ENCODE measurements at regions not wholly inside any gene's neighbourhood (a gene's known extent, or its start where the extent isn't known, plus 50 kb on each side); places are given as distances from the start of the nearest gene placed in this dataset.

GRCh38 chr11:38013157-38013556 lies 1415.1 kb upstream of the RAG2 start:
- in situ Hi-C loops (cut with HindIII; ENCODE audit: low sequenced_read_pairs) = no loop called here
- no peak for DNase-seq (ENCODE audit: low read depth, low spot score)
- no peak for TF ChIP-seq CTCF (IDR thresholded peaks at IDR 0.05; ENCODE audit: low read depth, low read length)
- no peak overlapping the region for H3K4me3 ChIP-seq (ENCODE audit: low read depth, low read length)

DNA sequence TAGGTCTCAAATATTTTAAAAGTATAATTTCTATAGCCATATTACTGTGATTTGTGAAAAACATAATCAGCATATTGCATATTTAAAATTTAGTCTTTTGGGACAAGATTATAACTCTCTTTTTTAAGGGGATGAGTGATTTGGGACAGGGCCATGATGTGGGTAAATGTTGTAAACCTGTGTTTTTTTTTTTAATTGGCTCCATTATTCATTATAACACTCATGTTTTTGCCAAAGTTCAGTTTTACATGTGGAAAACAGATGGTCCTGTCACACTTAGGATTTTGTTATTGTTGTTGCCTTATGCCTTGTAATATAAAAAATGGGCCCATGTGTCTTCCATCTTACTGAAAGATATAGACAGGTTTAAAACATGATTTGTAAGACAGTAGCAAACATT lies 1413.5 kb upstream of the RAG2 start:
- in situ Hi-C loops (cut with HindIII; ENCODE audit: low sequenced_read_pairs) = no loop called here
- no peak overlapping the region for H3K4me3 ChIP-seq (ENCODE audit: low read depth, low read length)
- no peak for TF ChIP-seq CTCF (IDR thresholded peaks at IDR 0.05; ENCODE audit: low read depth, low read length)
- no peak for DNase-seq (ENCODE audit: low read depth, low spot score)

DNA sequence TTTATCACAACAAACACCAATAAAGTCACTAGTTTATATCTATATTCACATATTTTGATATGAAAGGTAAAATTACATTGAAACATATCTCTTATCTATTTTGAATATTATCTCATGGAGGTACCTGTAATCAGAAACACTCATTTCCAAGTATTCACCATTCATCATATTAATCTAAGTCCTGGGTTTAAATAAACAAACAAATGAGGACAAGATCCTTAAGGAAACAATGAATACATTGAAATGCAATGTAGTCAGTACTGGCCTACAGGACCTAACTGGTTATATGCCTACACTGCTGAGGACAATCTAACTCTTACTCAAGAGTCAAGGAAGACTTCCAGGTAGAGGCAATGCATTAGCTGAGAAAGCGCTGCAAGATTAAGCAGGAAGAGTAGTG lies 1411.9 kb upstream of the RAG2 start:
- in situ Hi-C loops (cut with HindIII; ENCODE audit: low sequenced_read_pairs) = no loop called here
- TF ChIP-seq CTCF (IDR thresholded peaks at IDR 0.05; ENCODE audit: low read depth, low read length) = no peak
- no peak for DNase-seq (ENCODE audit: low read depth, low spot score)
- no peak overlapping the region for H3K4me3 ChIP-seq (ENCODE audit: low read depth, low read length)

GRCh38 chr11:38006466-38006865 lies 1408.4 kb upstream of the RAG2 start:
- no peak overlapping the region for H3K4me3 ChIP-seq (ENCODE audit: low read depth, low read length)
- in situ Hi-C loops (cut with HindIII; ENCODE audit: low sequenced_read_pairs) = no loop called here
- no peak for DNase-seq (ENCODE audit: low read depth, low spot score)
- no peak for TF ChIP-seq CTCF (IDR thresholded peaks at IDR 0.05; ENCODE audit: low read depth, low read length)

DNA sequence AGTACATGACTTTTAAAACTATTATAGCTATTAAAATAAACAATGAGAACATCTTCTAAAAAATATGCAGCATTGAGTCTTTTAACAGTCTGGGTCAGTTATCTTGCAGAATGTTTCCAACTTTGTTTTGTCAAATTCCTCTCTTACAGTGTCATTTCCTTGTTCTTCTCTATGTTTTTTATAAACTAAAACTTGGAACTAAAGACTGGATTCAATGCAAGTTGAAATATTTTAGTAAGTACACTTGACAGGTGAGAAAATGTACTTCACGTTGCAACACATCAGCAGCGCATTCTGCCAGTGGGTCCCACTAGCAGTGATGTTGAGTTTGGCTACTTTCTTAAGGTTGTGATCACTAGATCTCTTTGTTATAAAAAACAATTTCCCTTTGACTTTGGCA lies 1407.6 kb upstream of the RAG2 start:
- in situ Hi-C loops (cut with HindIII; ENCODE audit: low sequenced_read_pairs) = no loop called here
- no peak overlapping the region for H3K4me3 ChIP-seq (ENCODE audit: low read depth, low read length)
- TF ChIP-seq CTCF (IDR thresholded peaks at IDR 0.05; ENCODE audit: low read depth, low read length) = no peak
- peak; percentile 74 for DNase-seq (ENCODE audit: low read depth, low spot score)

- in situ Hi-C loops (cut with HindIII; ENCODE audit: low sequenced_read_pairs) = no loop called here
Observed at GRCh38 chr11:37999171-37999570, 1401.1 kb upstream of the RAG2 start.

More at GRCh38 chr11:37999171-37999570, 1401.1 kb upstream of the RAG2 start:
- H3K4me3 ChIP-seq (ENCODE audit: low read depth, low read length) = no peak overlapping the region
- DNase-seq (ENCODE audit: low read depth, low spot score) = no peak
- no peak for TF ChIP-seq CTCF (IDR thresholded peaks at IDR 0.05; ENCODE audit: low read depth, low read length)
